Cardiac muscle cell (in vitro differentiated cells and primary cell): ENCODE measurements at regions not wholly inside any gene's neighbourhood (a gene's known extent, or its start where the extent isn't known, plus 50 kb on each side); places are given as distances from the start of the nearest gene placed in this dataset.

Source experiments
- DNase-seq, 2 donors: peaks; one replicate each; pipeline versions ENCODE4 v3.0.0 to v3.0.0-alpha.2; 2010 to 2017; ENCODE audit warnings: low read depth in 1 of 2, low spot score in 1 of 2
- H3K27ac ChIP-seq: fragments of 200-600 bp; sonication (generic); 2 replicates; pipeline ENCODE4 v1.5.1; 2016
- H3K27me3 ChIP-seq: fragments of 200-600 bp; sonication (generic); 2 replicates; pipeline ENCODE4 v1.6.0; 2016; ENCODE audit warnings: control low read depth
- H3K36me3 ChIP-seq: fragments of 200-600 bp; sonication (generic); 2 replicates; pipeline ENCODE4 v1.5.1; 2016; ENCODE audit warnings: control low read depth
- H3K4me1 ChIP-seq: fragments of 200-600 bp; sonication (generic); 2 replicates; pipeline ENCODE4 v1.8.1; 2017; ENCODE audit warnings: low read depth, mild to moderate bottlenecking, mixed run types
- H3K4me3 ChIP-seq: fragments of 200-600 bp; sonication (generic); 2 replicates; pipeline ENCODE4 v1.5.1; 2016; ENCODE audit warnings: mild to moderate bottlenecking
- H3K9me3 ChIP-seq: fragments of 200-600 bp; sonication (generic); 2 replicates; pipeline ENCODE4 v1.5.1; 2017; ENCODE audit warnings: low read depth, mild to moderate bottlenecking, control low read depth
- CTCF ChIP-seq: IDR thresholded peaks from 2 replicates; pipeline ENCODE4 v1.5.1; 2012; ENCODE audit warnings: low read depth, mild to moderate bottlenecking, low read length

- Histone ChIP-seq H3K4me3 (no peak overlapping the region), H3K9me3 (no peaks in the 10 kb centered on the region), H3K4me1 (no peaks in the 10 kb centered on the region), H3K27me3 (no peaks in the 10 kb centered on the region), H3K27ac (no peak overlapping the region), H3K36me3 (no peaks in the 10 kb centered on the region)
- TF ChIP-seq CTCF = no peak
- no peak for DNase-seq
Measured at GRCh38 chrX:1720836-1721235, 106.0 kb downstream of the ASMT start.

- H3K4me1 ChIP-seq = no peaks in the 10 kb centered on the region
- TF ChIP-seq CTCF = no peak
- no peak overlapping the region for H3K27ac ChIP-seq
- no peaks in the 10 kb centered on the region for H3K36me3 ChIP-seq
- H3K27me3 ChIP-seq = no peaks in the 10 kb centered on the region
- DNase-seq = no peak
- no peak overlapping the region for H3K4me3 ChIP-seq
- H3K9me3 ChIP-seq = no peaks in the 10 kb centered on the region
Measured at GRCh38 chrX:1725472-1725871, 110.6 kb downstream of the ASMT start.

- Histone ChIP-seq H3K27ac (no peak overlapping the region), H3K4me3 (no peak overlapping the region), H3K9me3 (no peaks in the 10 kb centered on the region), H3K4me1 (no peaks in the 10 kb centered on the region), H3K27me3 (no peaks in the 10 kb centered on the region), H3K36me3 (no peaks in the 10 kb centered on the region)
- TF ChIP-seq CTCF = no peak
- DNase-seq = no peak
Measured at GRCh38 chrX:1727531-1728027, 112.7 kb downstream of the ASMT start.

GRCh38 chrX:1734806-1735205, 119.9 kb downstream of the ASMT start:
- no peak overlapping the region for H3K4me3 ChIP-seq
- no peaks in the 10 kb centered on the region for H3K9me3 ChIP-seq
- no peak for TF ChIP-seq CTCF
- H3K27ac ChIP-seq = no peak overlapping the region
- DNase-seq = no peak
- H3K27me3 ChIP-seq = no peaks in the 10 kb centered on the region
- H3K4me1 ChIP-seq = no peaks in the 10 kb centered on the region
- H3K36me3 ChIP-seq = no peaks in the 10 kb centered on the region

GRCh38 chrX:1741816-1742394, 127.0 kb downstream of the ASMT start:
- H3K36me3 ChIP-seq = no peaks in the 10 kb centered on the region
- no peak overlapping the region for H3K4me3 ChIP-seq
- H3K4me1 ChIP-seq = no peaks in the 10 kb centered on the region
- no peaks in the 10 kb centered on the region for H3K9me3 ChIP-seq
- no peak overlapping the region for H3K27ac ChIP-seq
- DNase-seq = no peak
- no peak for TF ChIP-seq CTCF
- H3K27me3 ChIP-seq = no peaks in the 10 kb centered on the region

- H3K36me3 ChIP-seq = no peaks in the 10 kb centered on the region
- H3K4me1 ChIP-seq = no peaks in the 10 kb centered on the region
- no peak overlapping the region for H3K27ac ChIP-seq
- no peaks in the 10 kb centered on the region for H3K27me3 ChIP-seq
- H3K9me3 ChIP-seq = no peaks in the 10 kb centered on the region
- no peak for DNase-seq
- H3K4me3 ChIP-seq = no peak overlapping the region
- TF ChIP-seq CTCF = no peak
Measured at GRCh38 chrX:1743105-1743504, 128.2 kb downstream of the ASMT start.
